ENCODE measurements at regions not wholly inside any gene's neighbourhood (a gene's known extent, or its start where the extent isn't known, plus 50 kb on each side); places are given as distances from the start of the nearest gene placed in this dataset.

- DNase-seq (ENCODE audit: low spot score in 2 of 2) (no peak), ATAC-seq (ENCODE audit: low read depth) (no peak)
- no peak overlapping the region for H3K4me3 Mint-ChIP-seq
- peaks cover 3% of the 10 kb centered on the region for H3K27me3 Mint-ChIP-seq
- H3K9me3 Mint-ChIP-seq = peaks cover 12% of the 10 kb centered on the region
- no peak overlapping the region for H3K27ac Mint-ChIP-seq
- H3K4me1 Mint-ChIP-seq = peaks cover 2% of the 10 kb centered on the region
- peaks cover 3% of the 10 kb centered on the region for H3K36me3 Mint-ChIP-seq
Observed at GRCh38 chr13:109645831-109646230, 140.6 kb downstream of the IRS2 start.

GRCh38 chr13:109644956-109645355 lies 141.4 kb downstream of the IRS2 start:
- peaks cover 3% of the 10 kb centered on the region for H3K27me3 Mint-ChIP-seq
- no peak overlapping the region for H3K27ac Mint-ChIP-seq
- peaks cover 13% of the 10 kb centered on the region for H3K9me3 Mint-ChIP-seq
- peaks cover 3% of the 10 kb centered on the region for H3K36me3 Mint-ChIP-seq
- no peak for ATAC-seq (ENCODE audit: low read depth)
- no peak for DNase-seq (ENCODE audit: low spot score in 2 of 2)
- no peak overlapping the region for H3K4me3 Mint-ChIP-seq
- peaks cover 2% of the 10 kb centered on the region for H3K4me1 Mint-ChIP-seq

GRCh38 chr13:109644069-109644750 lies 142.2 kb downstream of the IRS2 start:
- Mint-ChIP-seq H3K4me1 (peaks cover 2% of the 10 kb centered on the region), H3K36me3 (peaks cover 3% of the 10 kb centered on the region), H3K4me3 (no peak overlapping the region), H3K27ac (no peak overlapping the region), H3K9me3 (peaks cover 13% of the 10 kb centered on the region), H3K27me3 (peaks cover 3% of the 10 kb centered on the region)
- no peak for DNase-seq (ENCODE audit: low spot score in 2 of 2)
- ATAC-seq (ENCODE audit: low read depth) = no peak

- H3K4me3 Mint-ChIP-seq = no peak overlapping the region
- peaks cover 3% of the 10 kb centered on the region for H3K27me3 Mint-ChIP-seq
- H3K9me3 Mint-ChIP-seq = peaks cover 10% of the 10 kb centered on the region
Observed at GRCh38 chr13:109642358-109642757, 144.0 kb downstream of the IRS2 start.

GRCh38 chr13:109636736-109637135 lies 149.6 kb downstream of the IRS2 start:
- Mint-ChIP-seq H3K27me3 (peaks cover 6% of the 10 kb centered on the region), H3K36me3 (peaks cover 3% of the 10 kb centered on the region), H3K4me1 (no peaks in the 10 kb centered on the region), H3K27ac (no peak overlapping the region), H3K9me3 (peaks cover 14% of the 10 kb centered on the region), H3K4me3 (no peak overlapping the region)
- ATAC-seq (ENCODE audit: low read depth) (no peak), DNase-seq (ENCODE audit: low spot score in 2 of 2) (no peak)

More at GRCh38 chr13:109642358-109642757, 144.0 kb downstream of the IRS2 start:
- peaks cover 2% of the 10 kb centered on the region for H3K36me3 Mint-ChIP-seq
- no peak overlapping the region for H3K27ac Mint-ChIP-seq
- ATAC-seq (ENCODE audit: low read depth) = no peak
- peaks cover 2% of the 10 kb centered on the region for H3K4me1 Mint-ChIP-seq
- no peak for DNase-seq (ENCODE audit: low spot score in 2 of 2)

- Mint-ChIP-seq H3K4me1 (peaks cover 2% of the 10 kb centered on the region), H3K36me3 (peaks cover 1% of the 10 kb centered on the region), H3K9me3 (peaks cover 15% of the 10 kb centered on the region), H3K4me3 (no peak overlapping the region), H3K27ac (no peak overlapping the region), H3K27me3 (peaks cover 8% of the 10 kb centered on the region)
- ATAC-seq (ENCODE audit: low read depth) (no peak), DNase-seq (ENCODE audit: low spot score in 2 of 2) (no peak)
Observed at GRCh38 chr13:109631069-109631468, 155.3 kb downstream of the IRS2 start.

GRCh38 chr13:109630271-109630670 lies 156.1 kb downstream of the IRS2 start:
- H3K27ac Mint-ChIP-seq = no peak overlapping the region
- H3K36me3 Mint-ChIP-seq = peaks cover 1% of the 10 kb centered on the region
- no peak overlapping the region for H3K4me3 Mint-ChIP-seq
- no peak for ATAC-seq (ENCODE audit: low read depth)
- no peak for DNase-seq (ENCODE audit: low spot score in 2 of 2)
- peaks cover 15% of the 10 kb centered on the region for H3K9me3 Mint-ChIP-seq
- peaks cover 8% of the 10 kb centered on the region for H3K27me3 Mint-ChIP-seq
- peaks cover 2% of the 10 kb centered on the region for H3K4me1 Mint-ChIP-seq

GRCh38 chr13:109629737-109630136 lies 156.6 kb downstream of the IRS2 start:
- no peak overlapping the region for H3K4me3 Mint-ChIP-seq
- peaks cover 2% of the 10 kb centered on the region for H3K4me1 Mint-ChIP-seq
- peaks cover 1% of the 10 kb centered on the region for H3K36me3 Mint-ChIP-seq
- H3K27me3 Mint-ChIP-seq = peaks cover 4% of the 10 kb centered on the region
- H3K27ac Mint-ChIP-seq = no peak overlapping the region
- H3K9me3 Mint-ChIP-seq = peaks cover 10% of the 10 kb centered on the region
- no peak for DNase-seq (ENCODE audit: low spot score in 2 of 2)
- ATAC-seq (ENCODE audit: low read depth) = no peak

- peaks cover 2% of the 10 kb centered on the region for H3K4me1 Mint-ChIP-seq
- peaks cover 4% of the 10 kb centered on the region for H3K27me3 Mint-ChIP-seq
- peaks cover 10% of the 10 kb centered on the region for H3K9me3 Mint-ChIP-seq
- peaks cover 1% of the 10 kb centered on the region for H3K36me3 Mint-ChIP-seq
- H3K27ac Mint-ChIP-seq = no peak overlapping the region
- no peak for ATAC-seq (ENCODE audit: low read depth)
- no peak overlapping the region for H3K4me3 Mint-ChIP-seq
- no peak for DNase-seq (ENCODE audit: low spot score in 2 of 2)
Observed at GRCh38 chr13:109628251-109628699, 158.1 kb downstream of the IRS2 start.

- no peak overlapping the region for H3K27ac Mint-ChIP-seq
- H3K27me3 Mint-ChIP-seq = peaks cover 1% of the 10 kb centered on the region
Observed at GRCh38 chr13:109627649-109628048, 158.7 kb downstream of the IRS2 start.

GRCh38 chr13:109626386-109627171 lies 159.8 kb downstream of the IRS2 start:
- DNase-seq (ENCODE audit: low spot score in 2 of 2) = no peak
- H3K9me3 Mint-ChIP-seq = peaks cover 6% of the 10 kb centered on the region
- no peak for ATAC-seq (ENCODE audit: low read depth)
- no peaks in the 10 kb centered on the region for H3K36me3 Mint-ChIP-seq
- no peak overlapping the region for H3K4me3 Mint-ChIP-seq
- H3K27me3 Mint-ChIP-seq = peaks cover 1% of the 10 kb centered on the region
- peaks cover 2% of the 10 kb centered on the region for H3K4me1 Mint-ChIP-seq
- no peak overlapping the region for H3K27ac Mint-ChIP-seq

More at GRCh38 chr13:109627649-109628048, 158.7 kb downstream of the IRS2 start:
- no peaks in the 10 kb centered on the region for H3K36me3 Mint-ChIP-seq
- no peak overlapping the region for H3K4me3 Mint-ChIP-seq
- no peak for ATAC-seq (ENCODE audit: low read depth)
- H3K4me1 Mint-ChIP-seq = peaks cover 2% of the 10 kb centered on the region
- H3K9me3 Mint-ChIP-seq = peaks cover 7% of the 10 kb centered on the region
- DNase-seq (ENCODE audit: low spot score in 2 of 2) = no peak

GRCh38 chr13:109625156-109625555 lies 161.2 kb downstream of the IRS2 start:
- H3K9me3 Mint-ChIP-seq = peaks cover 4% of the 10 kb centered on the region
- peaks cover 2% of the 10 kb centered on the region for H3K4me1 Mint-ChIP-seq
- peaks cover 1% of the 10 kb centered on the region for H3K27me3 Mint-ChIP-seq
- no peak overlapping the region for H3K27ac Mint-ChIP-seq
- no peak overlapping the region for H3K4me3 Mint-ChIP-seq
- ATAC-seq (ENCODE audit: low read depth) (no peak), DNase-seq (ENCODE audit: low spot score in 2 of 2) (no peak)
- H3K36me3 Mint-ChIP-seq = no peaks in the 10 kb centered on the region

GRCh38 chr13:109622006-109622405 lies 164.4 kb downstream of the IRS2 start:
- Mint-ChIP-seq H3K27ac (no peak overlapping the region), H3K36me3 (no peaks in the 10 kb centered on the region), H3K4me1 (peaks cover 1% of the 10 kb centered on the region), H3K4me3 (no peak overlapping the region), H3K9me3 (peaks cover 2% of the 10 kb centered on the region), H3K27me3 (no peaks in the 10 kb centered on the region)
- ATAC-seq (ENCODE audit: low read depth) (no peak), DNase-seq (ENCODE audit: low spot score in 2 of 2) (no peak)

- H3K4me1 Mint-ChIP-seq = no peaks in the 10 kb centered on the region
- no peaks in the 10 kb centered on the region for H3K36me3 Mint-ChIP-seq
- H3K9me3 Mint-ChIP-seq = peaks cover 1% of the 10 kb centered on the region
- no peak overlapping the region for H3K4me3 Mint-ChIP-seq
- H3K27ac Mint-ChIP-seq = no peak overlapping the region
- H3K27me3 Mint-ChIP-seq = peaks cover 3% of the 10 kb centered on the region
- DNase-seq (ENCODE audit: low spot score in 2 of 2) (no peak), ATAC-seq (ENCODE audit: low read depth) (no peak)
Observed at GRCh38 chr13:109615721-109616420, 170.5 kb downstream of the IRS2 start.
